HG02759 (cell line): ENCODE measurements at regions not wholly inside any gene's neighbourhood (a gene's known extent, or its start where the extent isn't known, plus 50 kb on each side); places are given as distances from the start of the nearest gene placed in this dataset.

Experiments used
- ATAC-seq: cut with Tn5 transposase; IDR thresholded peaks from one replicate; pipeline ENCODE4 v1.9.1; 2021; ENCODE audit warnings: mild to moderate bottlenecking, moderate library complexity; ENCODE audit not compliant: unreplicated experiment

- ATAC-seq: no peak
Measured at GRCh38 chr5:74113196-74113540, 487.2 kb downstream of the ARHGEF28 start.

DNA sequence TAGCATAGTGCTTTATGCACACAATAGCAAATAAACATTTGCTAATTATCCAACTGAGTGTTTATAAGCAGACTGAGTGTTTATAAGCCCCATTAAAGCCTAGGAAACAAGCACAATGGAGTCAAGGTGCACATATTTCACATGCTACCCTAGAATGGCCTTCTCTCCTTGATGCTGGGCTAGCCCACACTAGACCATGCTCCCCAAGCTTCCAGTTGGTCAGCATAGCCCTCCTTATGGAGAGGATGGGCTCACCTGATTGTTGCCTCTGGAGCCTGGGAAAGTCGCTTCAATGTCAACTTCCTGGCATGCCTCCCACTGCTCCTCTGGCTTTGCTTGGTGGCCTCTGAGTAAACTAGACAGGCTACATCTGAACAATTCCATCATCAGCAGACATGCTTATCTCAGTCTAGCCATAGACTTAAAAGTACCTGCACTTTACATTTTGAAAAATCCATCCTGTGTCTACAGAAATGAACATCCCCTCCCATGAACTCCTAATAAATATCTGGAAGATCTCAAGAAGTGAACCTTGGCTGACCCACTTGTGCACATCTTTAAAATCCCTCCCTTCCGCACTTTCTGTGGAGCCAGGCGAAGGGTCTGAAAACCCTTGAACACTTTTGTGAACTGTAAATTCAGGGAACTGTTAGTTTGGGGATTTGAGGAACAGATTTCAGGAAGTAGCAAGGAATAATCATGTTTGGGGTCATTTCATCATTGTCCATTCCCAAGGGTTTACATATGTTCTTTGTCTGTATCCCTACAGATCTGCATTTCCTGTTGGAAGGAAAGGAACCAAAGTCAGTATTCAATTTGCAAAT is 486.6 kb downstream of the ARHGEF28 start:
- ATAC-seq: no peak

GRCh38 chr5:74111764-74112163 is 485.8 kb downstream of the ARHGEF28 start:
- ATAC-seq: no peak

GRCh38 chr5:74109344-74109743 is 483.3 kb downstream of the ARHGEF28 start:
- ATAC-seq: no peak

DNA sequence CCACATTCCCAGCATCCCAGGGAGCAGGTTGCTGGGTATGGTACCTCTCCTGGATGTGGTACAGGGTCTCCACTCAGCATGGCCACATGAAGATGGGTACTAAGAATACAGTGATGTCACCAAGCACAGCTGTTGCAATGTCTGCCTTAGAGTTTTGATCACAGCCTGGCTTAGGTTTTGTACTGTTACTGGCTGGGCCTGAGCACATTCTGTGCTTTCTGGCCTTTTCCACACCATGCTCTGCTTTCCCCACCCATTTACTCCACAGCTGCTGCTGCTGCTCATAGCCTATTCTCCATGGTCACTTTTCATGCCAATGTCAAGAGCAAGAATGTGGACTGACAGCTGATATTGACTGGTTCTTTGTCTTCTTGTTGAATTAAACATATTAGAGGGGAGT is 481.9 kb downstream of the ARHGEF28 start:
- ATAC-seq: no peak

GRCh38 chr5:74105126-74105780 is 479.3 kb downstream of the ARHGEF28 start:
- no peak for ATAC-seq

DNA sequence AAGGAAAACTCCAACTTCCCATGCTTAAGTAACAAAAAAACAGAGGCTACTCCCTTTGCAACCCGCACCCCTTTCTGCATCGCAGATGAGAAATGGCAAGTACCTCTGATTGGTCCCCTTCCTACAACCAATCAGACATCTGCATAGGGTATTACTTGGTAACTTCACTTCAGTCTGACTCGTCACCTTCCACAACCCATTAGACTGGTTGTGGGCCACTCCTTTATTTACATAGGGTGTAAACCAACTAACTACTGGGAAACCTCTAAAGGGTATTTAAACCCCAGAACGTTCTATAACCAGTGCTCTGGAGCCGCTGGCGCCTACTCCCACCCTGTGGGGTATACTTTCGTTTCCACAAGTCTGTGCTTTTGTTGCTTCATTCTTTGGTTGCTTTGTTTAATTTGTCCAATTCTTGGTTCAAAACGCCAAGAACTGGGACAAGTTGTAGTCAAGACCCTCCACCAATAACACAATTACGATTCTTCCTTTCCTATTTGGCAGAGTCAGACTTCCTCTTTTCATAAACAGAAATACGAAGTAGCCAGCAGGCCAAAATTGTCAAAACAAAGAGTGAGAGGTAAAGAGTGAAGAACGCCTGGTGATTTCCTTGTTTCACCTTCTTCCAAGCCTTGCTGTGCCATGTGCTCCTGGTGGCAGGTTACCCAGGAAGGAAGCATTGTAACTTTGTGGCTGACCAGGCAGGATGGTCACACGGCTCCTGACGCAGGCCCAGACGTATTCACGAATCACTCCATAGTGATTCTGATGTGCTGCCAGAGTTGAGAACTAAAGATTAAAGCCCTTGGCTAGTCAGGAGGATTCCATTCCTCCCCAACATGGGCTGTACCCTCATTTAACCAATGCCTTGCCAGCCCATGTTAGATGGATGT is 477.4 kb downstream of the ARHGEF28 start:
- ATAC-seq: no peak

DNA sequence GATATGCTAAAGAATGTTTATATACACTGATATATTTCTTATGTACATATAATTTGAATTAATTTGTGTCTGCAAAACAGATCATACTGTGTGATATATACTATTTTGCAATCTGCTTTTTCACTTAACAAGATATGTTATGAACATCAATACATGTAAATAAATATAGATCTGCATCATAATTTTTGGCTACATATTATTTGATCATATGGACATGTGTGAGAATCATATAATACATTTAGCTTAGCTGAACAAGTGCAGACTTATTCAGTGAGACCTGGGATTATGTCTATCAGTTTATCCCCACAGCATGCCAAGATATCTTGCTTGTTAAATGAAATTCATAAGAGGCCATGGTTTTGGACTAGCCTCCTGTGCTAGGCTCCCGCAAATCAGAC is 474.3 kb downstream of the ARHGEF28 start:
- no peak for ATAC-seq

GRCh38 chr5:74099538-74100267 is 473.7 kb downstream of the ARHGEF28 start:
- ATAC-seq: no peak

DNA sequence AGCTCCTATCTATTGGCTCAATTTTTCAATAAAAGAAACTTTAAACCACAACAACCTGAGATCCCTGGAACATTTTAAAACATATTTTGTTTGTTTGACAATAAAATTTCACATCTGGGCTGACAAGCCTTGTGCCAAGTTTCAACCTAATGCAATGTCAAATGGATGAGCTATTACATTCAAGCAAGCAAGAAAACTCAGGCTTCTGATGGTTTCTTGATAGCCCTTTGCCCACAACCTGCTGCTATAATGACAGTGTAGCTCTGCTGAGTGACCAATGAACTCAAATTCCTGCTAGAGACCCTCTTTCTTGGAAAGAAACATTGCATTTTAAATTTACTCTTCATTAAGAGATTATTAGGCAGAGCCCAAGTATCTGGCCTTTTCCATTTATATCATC is 472.9 kb downstream of the ARHGEF28 start:
- ATAC-seq: no peak

- ATAC-seq: no peak
Measured at GRCh38 chr5:74098456-74098855, 472.5 kb downstream of the ARHGEF28 start.

DNA sequence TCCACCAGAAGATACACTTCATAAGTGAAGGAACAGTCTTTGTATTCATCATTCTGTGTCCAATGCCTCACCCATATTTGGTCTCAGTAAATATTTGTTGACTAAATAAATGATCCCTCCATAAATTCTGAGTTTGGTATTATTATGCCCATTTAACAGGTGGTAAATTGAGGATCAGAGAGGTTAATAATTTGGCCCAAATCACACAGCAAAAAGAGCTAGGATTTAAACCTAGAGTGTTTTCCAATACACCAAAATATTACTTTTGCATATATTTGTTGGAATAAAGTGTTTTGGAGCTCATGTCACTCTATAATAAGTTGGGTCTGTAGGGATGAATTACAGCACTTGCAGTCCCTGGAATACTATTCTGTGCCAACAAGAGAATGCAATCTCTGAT is 470.3 kb downstream of the ARHGEF28 start:
- ATAC-seq: no peak

DNA sequence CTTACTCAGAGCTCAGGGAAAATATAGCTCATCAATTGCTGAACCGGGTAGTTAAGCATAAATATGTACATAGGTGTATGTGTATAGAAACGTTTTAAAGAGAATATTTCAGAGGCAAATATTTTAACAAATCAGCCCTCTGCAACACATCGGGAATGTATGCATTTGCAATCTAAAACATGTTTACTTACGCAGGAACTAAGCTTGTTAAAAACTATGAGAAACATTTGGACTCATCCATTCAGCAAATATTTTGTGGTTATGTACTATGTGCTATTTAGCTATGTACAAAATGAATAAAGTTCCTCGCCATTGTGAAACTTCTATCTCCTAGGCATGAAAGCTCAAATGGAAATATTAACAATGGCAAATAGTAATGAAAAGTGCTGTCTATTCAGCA is 469.9 kb downstream of the ARHGEF28 start:
- ATAC-seq: no peak

- no peak for ATAC-seq
Measured at GRCh38 chr5:74094782-74095108, 468.7 kb downstream of the ARHGEF28 start.

DNA sequence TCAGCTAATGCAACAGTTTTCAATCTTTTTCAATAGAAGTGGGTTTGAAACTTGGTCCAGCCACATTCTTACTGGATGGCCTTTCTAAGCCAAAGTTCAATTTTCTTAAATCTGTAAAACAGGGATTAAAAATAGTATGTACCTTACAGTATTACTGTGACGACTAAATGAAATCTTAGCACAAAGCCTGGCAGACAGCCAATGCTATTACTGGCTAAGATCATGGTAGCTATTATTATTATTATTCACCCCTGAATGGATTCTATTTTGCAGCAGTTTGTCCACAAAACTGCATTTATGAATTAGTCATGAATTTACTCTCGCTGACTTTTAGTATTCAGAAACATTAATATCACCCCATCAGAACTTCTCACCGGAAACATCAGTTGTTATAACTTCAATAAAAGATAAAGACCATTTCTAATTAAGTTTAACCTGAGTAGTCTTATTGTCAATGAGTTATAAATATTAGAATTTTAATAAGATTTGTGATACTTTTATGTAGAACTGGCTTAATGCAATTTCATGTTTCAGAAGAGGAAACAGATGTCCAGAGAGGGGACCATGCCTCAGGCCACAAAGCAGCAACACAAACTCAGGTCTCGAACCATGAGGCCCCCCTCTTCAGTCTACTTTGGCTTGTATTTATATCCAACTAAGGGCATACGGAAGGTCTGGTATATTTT is 468.2 kb downstream of the ARHGEF28 start:
- no peak for ATAC-seq

- ATAC-seq: no peak
Measured at GRCh38 chr5:74093561-74093960, 467.6 kb downstream of the ARHGEF28 start.

GRCh38 chr5:74092766-74093165 is 466.8 kb downstream of the ARHGEF28 start:
- no peak for ATAC-seq

DNA sequence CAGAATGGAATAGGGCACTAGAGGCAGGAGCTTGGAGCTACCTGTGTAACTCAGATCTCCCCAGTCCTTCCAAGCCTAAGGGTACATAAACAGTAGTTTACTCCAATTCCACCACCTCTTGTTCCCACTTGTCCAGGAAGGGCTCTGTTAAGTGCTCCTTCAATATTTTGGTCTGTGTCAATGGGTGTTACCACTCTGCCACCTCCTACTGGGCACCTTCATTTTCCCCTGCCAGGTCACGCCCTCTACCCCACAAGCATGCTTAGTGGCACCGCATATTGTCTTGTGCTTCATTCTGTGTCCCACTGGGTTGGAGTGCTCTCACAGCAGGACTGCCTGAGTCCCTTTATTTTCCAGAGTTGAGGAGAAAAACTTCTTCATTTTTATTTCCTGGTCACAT is 459.8 kb downstream of the ARHGEF28 start:
- no peak for ATAC-seq

- no peak for ATAC-seq
Measured at GRCh38 chr5:74085186-74085585, 459.2 kb downstream of the ARHGEF28 start.

GRCh38 chr5:74083096-74083791 is 457.2 kb downstream of the ARHGEF28 start:
- no peak for ATAC-seq
